ENCODE measurements at regions not wholly inside any gene's neighbourhood (a gene's known extent, or its start where the extent isn't known, plus 50 kb on each side); places are given as distances from the start of the nearest gene placed in this dataset.

DNA sequence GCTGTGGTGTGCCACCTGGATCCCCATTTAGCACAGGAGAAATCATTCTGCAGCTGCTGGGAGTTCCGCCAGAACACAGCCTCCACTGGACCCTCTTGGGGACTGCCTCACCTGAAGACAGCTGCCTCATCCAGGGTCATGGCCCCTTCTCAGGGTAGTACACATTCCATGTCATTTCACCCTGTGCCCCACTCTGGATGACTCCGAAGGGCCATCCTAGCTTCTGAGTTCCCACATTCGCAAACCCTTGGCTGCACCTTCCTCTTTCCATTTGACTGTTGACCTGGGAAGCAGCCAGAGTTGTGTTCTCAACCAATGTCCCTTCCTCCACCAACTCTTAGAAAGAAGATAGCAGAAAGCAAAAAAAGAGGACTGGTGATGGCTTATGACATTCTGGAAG lies 125.6 kb upstream of the TBX20 start:
- TF ChIP-seq, protein P1, sequence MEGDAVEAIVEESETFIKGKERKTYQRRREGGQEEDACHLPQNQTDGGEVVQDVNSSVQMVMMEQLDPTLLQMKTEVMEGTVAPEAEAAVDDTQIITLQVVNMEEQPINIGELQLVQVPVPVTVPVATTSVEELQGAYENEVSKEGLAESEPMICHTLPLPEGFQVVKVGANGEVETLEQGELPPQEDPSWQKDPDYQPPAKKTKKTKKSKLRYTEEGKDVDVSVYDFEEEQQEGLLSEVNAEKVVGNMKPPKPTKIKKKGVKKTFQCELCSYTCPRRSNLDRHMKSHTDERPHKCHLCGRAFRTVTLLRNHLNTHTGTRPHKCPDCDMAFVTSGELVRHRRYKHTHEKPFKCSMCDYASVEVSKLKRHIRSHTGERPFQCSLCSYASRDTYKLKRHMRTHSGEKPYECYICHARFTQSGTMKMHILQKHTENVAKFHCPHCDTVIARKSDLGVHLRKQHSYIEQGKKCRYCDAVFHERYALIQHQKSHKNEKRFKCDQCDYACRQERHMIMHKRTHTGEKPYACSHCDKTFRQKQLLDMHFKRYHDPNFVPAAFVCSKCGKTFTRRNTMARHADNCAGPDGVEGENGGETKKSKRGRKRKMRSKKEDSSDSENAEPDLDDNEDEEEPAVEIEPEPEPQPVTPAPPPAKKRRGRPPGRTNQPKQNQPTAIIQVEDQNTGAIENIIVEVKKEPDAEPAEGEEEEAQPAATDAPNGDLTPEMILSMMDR (IDR thresholded peaks at IDR 0.05; ENCODE audit: poor library complexity, severe bottlenecking), result no peak
- no peak for TF ChIP-seq EZH2 (IDR thresholded peaks at IDR 0.05; ENCODE audit: borderline replicate concordance, insufficient read depth, low read length, poor library complexity, severe bottlenecking)
- no peak for TF ChIP-seq POLR2AphosphoS5 (IDR thresholded peaks at IDR 0.05)
- no peak for TF ChIP-seq EP300 (conservative IDR thresholded peaks at IDR 0.05; ENCODE audit: poor library complexity, severe bottlenecking)
- no peak for TF ChIP-seq MXI1 (conservative IDR thresholded peaks at IDR 0.05; ENCODE audit: poor library complexity, severe bottlenecking)
- TF ChIP-seq RAD21 (conservative IDR thresholded peaks at IDR 0.05), result no peak
